Stimulated activated CD4-positive, alpha-beta T cell treated with anti-CD3 and anti-CD28 coated beads, Interleukin-1b, Interleukin-23, amount 100 ng/mL, for 1 hour (primary cell): ENCODE measurements at regions not wholly inside any gene's neighbourhood (a gene's known extent, or its start where the extent isn't known, plus 50 kb on each side); places are given as distances from the start of the nearest gene placed in this dataset.
"Not testable (repeated sequence)": the region's sequence is repeated elsewhere in the genome, so short reads cannot be mapped to it uniquely, and the experiment has no call there.

Experiments used
- DNase-seq, 2 donors: peaks; one replicate each; pipeline ENCODE4 v3.0.0-alpha.2; 2020; ENCODE audit warnings: low read depth in 2 of 2

DNA sequence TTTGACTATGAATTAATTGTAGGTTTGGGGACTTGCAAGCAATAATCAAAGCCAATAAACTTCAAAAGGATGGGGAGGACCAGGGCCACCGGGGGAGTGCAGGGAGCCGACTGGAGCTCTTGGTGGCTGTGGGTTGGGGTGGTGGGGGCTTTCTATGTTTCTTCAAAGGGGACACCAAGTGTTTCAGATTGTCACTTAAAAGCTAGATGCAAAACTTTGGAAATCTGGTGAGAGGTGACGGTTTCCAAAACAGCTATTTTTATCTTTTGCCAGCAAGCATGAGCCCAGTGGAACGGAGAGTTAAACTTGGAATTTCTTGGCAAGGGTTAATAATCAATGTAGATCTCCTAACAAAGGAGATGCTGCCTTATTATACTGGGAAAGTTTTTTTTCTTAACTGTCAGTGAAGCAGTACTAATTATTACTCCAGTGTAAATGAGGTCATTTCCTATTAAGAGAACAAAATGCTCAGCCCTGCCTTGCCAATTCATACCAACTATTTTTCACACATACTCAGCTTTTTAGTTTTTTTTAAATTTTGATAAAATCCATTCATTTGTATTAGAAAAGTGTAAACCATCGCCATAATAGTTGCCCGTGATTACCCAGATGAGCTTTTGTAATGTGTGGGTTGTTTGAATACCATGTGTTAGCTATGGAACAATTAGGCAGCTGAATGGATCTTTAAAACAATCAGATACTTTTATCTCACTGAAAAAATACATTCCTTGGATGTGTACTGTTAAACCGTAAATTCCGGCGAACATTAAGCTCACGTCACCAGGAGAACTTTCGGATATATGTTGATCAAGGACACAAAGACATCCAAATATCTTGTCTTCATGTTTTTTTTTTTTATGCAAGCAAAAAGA is 95.9 kb upstream of the ZNF536 start:
- no peak for DNase-seq

GRCh38 chr19:30276883-30277280 is 95.3 kb upstream of the ZNF536 start:
- DNase-seq, result no peak

DNA sequence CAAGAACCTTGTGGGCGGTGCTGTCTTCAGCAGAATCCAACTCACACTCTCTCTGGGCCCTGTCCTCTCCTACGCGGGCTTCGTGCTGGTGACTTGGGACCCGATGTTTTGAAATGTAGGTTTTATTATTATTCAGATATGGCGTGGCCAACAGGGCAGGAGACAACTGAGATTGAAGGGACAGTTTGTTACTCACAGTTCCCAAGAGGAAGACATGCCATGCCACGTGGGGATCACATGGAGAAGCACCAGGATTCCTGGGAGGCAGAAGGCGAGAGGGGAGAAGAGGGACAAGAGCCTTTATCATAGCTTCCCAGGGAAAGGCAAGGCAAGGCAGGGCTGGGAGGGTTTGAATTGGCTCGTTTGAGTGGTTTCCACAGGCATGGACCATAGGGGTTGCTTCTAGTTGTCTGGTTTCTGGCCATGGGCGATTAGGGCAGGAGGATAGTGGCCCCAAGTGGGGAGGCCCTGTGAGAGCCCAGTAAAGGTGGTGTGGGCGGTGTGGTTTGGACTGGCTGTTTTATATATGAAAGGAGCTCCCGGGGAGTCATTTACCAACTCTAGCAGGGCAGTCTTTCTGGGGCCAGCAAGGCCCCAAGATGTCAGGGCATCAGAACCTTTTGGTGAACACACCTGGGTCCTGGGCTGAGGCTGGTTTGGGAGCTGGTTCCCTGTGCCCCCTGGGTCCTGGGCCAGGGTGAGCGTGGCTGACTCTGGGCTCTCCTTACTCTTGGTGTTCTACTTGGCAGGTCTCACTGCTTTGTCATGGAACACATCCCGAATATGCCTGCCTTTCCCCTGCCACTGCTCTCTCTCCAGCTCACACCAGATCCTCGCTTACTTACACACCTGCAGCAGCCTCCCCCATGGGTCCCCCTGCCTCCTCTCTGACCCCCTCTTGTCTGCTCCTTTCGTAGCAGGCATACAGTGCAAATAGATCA is 94.0 kb upstream of the ZNF536 start:
- DNase-seq, result no peak

DNA sequence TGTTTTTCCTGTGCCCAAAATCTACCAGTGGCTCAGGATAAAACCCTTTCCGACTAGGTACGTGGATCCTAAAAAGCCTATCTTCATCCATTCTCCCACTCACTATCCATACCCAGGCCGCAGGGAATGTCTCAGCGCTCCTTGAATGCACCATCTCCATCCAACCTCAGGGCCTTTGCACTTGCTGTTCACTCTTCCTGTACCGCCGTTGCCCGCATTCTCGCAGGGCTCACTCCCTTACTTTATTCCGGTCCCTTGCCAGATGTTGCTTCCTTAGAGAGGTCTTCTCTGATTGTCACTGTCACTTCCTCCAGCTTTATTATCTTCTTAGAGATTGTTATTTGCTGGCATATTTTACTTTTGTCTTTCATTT is 93.3 kb upstream of the ZNF536 start:
- no peak for DNase-seq

DNA sequence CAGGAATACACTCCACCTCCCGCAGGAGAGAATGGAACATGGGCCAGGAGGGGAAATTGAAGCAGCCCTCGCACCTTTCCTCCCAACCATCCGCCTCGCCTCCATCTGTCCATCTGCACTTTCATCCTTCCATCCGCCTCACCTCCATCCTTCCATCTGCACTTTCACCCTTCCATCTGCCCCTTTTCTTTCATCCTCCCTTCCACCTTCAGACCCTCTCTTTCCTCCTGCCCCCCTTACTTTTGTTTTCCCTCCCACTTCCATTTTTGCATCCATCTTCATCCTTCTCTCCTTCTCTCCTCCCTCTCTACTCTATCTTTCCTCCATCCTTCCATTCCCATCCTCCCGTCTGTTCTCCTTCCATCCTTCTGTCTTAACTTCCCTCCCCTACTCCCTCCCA is 92.2 kb upstream of the ZNF536 start:
- DNase-seq, result no peak

- no peak for DNase-seq
Observed at GRCh38 chr19:30281906-30282305, 90.3 kb upstream of the ZNF536 start.

GRCh38 chr19:30283556-30283955 is 88.6 kb upstream of the ZNF536 start:
- DNase-seq, result no peak

- DNase-seq, result no peak
Observed at GRCh38 chr19:30284209-30284608, 88.0 kb upstream of the ZNF536 start.

GRCh38 chr19:30284885-30285284 is 87.3 kb upstream of the ZNF536 start:
- DNase-seq, result no peak

DNA sequence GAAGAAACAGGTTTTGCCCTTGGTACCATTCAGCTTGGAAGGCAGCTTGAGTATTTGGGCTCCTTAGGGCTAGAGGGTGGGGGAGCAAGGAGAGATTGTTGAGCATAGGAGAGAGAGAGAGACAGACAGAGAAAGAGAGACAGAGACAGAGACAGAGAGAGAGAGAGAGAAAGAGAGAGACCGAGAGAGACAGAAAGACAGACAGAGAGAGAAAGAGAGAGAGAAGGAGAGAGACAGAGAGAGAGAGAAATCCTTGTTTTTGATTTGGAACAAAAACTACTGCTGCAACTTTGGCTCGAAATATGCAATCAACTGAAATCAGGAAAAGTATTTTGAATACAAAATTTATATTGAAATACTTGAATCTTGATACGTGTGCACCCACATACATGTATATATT is 85.8 kb upstream of the ZNF536 start:
- no peak for DNase-seq

GRCh38 chr19:30287259-30287658 is 84.9 kb upstream of the ZNF536 start:
- DNase-seq, result no peak

DNA sequence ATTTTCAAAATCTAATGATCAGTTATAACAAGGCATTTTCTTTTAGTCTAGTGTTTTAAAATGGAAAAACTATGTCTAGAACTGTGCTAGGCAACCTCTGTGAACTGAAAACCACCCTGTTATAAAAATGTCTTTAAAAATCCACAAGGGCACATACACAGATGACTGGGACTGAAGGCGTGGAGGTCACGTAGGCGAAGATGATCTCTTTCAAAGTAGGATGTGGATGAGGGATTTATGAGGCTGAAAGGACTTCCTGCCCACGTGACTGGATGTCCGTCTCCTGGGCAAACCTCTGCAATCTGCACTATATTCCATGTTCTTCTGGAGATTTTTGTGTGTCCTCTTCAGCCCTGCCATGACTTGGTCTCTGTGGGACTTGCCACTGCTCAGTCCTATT is 84.2 kb upstream of the ZNF536 start:
- no peak for DNase-seq

GRCh38 chr19:30288911-30289310 is 83.3 kb upstream of the ZNF536 start:
- no peak for DNase-seq

GRCh38 chr19:30289336-30289735 is 82.8 kb upstream of the ZNF536 start:
- DNase-seq, result no peak

DNA sequence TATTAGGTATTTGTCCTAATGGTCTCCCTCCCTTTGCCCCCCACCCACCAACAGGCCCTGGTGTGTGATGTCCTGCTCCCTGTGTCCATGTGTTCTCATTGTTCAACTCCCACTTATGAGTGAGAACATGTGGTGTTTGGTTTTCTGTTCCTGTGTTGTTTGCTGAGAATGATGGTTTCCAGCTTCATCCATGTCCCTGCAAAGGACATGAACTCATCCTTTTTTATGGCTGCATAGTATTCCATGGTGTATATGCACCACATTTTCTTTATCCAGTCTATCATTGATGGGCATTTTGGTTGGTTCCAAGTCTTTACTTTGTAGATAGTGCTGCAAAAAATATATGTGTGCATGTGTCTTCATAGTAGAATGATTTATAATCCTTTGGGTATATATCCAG is 81.4 kb upstream of the ZNF536 start:
- DNase-seq, result not testable (repeated sequence)

DNA sequence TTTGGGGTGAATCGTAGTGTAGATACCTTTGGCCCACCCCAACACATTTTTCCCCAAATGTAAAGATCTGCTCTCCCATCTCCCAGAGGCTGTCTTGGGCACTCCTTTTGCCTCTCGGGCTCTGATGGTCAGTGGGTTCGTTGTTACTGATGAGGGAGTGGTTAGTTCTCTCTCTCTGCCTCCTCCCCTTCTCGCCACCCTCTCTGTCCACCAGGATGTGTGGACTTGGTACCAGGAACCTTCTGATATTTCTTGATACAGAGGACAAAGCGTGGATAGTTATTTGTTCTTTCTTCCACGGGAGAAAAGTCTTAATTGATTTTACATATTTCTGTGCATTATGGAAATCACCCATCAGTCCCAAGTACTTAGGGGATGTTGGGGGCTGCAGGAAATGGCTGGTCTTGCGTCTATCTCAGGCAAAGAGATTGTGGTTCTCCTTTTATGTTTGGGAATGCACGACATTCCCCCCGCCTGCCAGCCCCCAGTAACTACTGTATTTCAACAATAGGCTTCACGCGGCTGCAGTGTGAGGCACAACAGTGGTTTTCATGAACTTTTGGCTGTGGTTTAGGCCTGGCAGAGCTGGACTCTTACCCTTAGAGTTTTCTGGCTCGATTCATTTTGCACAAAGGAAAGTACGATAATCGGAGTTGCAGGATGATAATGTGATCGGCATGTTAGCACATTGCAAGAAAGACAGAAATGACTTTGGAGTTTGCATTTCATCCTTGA is 79.0 kb upstream of the ZNF536 start:
- no peak for DNase-seq

DNA sequence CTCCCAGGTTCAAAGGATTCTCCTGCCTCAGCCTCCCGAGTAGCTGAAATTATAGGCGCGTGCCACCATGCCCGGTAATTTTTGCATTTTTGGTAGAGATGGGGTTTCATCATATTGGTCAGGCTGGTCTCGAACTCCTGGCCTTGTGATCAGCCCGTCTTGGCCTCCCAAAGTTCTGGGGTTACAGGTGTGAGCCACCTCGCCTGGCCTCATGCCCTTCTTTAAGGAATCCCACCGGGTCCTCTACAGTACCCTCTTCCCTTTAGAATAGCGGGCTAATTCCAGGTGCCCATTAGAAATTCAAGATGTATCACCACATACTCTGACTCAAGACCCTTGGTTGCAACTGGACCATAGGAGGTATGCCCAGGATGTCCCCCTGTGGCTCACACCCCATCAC is 74.2 kb upstream of the ZNF536 start:
- no peak for DNase-seq

DNA sequence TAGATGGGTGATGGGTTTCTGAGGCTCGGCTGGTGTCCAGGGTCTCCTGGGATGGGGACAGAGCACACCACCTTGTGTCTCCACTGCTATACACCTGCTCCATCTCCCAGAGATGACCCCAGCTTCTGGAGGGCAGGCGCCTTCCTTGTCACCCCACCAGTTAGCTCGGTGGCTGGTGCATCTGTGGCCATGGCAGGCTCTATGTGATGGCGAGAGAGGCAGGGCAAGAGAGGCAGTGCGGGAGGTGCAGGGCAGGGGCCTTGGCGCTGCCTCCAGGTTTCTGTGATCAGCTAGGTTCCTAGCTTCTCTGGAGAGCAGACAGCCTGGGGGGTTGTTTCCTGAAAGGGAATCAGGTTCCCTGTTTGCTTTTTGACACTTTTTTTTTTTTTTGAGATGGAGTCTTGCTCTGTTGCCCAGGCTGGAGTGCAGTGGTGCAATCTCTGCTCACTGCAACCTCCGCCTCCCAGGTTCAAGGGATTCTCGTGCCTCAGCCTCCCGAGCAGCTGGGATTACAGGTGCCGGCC is 69.0 kb upstream of the ZNF536 start:
- DNase-seq, result no peak

DNA sequence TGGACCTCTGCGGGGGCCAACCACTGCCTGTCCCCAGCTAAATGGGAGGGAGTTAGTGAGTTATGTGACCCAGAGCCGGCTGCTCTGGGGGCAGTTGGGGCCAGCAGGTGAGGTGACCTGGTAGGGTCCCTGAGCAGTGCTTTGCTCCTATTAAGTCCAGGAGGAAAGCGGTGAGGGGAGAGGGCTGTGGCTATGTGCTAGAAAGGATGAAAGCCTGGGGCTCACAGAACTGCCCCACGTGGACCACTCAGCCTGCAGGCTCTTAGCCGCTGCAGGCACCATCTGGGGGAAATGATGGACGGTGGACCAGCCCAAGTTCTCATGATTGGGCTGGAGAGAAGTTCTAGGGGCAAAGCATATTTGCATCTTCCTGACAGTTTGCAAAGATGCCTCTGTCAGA is 67.6 kb upstream of the ZNF536 start:
- DNase-seq, result no peak

- DNase-seq, result no peak
Observed at GRCh38 chr19:30305346-30306060, 66.7 kb upstream of the ZNF536 start.
